Fibroblast of peridontal ligament (primary cell): ENCODE measurements at regions not wholly inside any gene's neighbourhood (a gene's known extent, or its start where the extent isn't known, plus 50 kb on each side); places are given as distances from the start of the nearest gene placed in this dataset.
"Not testable (repeated sequence)": the region's sequence is repeated elsewhere in the genome, so short reads cannot be mapped to it uniquely, and the experiment has no call there.

Experiments used
- DNase-seq: peaks from one replicate; pipeline ENCODE4 v3.0.0-alpha.2; 2010; ENCODE audit errors: extremely low read depth

DNA sequence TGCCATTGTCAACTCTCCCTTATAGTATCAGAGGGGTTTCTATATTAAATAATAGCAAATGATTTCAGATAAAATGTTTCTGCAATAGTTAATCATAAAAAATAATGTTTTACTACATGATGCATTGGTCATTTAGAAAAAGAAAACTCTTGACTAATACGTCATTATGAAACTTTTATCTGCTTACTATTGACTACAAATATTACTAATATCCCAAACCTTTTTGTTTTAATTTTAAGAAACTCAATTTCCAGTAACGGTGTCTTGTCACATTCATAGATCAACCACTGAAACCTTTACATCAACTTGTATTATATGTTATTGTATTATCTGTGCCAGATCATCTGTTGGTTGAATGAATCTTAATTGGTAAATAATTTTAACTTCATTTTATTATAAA is 482.9 kb upstream of the SLC35B3 start:
- DNase-seq: no peak

DNA sequence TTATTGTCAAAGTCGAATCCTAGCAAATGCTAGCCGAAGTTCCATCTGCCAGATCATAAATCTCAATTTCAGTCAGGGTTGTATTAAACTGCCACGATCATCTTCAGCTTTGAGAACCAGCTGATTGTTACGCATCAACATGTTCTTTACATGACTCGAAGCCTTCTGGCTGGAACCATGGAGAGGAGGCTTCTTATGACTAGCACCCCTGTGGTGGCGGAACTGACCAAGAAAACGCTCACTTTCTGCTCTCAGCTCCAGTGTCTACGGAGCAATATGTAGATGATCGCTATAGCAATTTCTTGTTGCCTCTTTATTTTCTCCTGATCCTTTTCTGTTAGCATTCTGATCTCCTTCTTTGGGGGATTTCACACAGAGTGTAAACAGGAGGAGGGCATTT is 479.4 kb upstream of the SLC35B3 start:
- no peak for DNase-seq

DNA sequence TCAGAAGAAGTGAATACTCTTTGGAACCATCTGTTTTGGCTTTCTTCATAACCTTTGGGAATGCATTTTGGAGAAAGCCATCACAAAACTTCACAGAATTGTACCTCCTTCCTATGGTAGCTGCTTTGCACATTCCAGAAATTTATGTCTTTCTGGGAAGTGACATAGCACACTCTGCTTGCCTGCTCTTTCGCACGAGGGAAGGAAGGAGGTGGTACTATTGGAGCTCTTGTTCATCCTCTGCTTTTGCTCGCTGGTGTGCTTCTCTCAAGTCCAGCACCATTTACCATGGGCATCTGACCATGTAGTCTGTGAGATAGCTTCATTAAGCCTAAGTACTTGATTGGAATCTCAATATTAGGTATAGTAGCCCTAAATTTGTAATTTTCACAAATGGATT is 473.3 kb upstream of the SLC35B3 start:
- no peak for DNase-seq

DNA sequence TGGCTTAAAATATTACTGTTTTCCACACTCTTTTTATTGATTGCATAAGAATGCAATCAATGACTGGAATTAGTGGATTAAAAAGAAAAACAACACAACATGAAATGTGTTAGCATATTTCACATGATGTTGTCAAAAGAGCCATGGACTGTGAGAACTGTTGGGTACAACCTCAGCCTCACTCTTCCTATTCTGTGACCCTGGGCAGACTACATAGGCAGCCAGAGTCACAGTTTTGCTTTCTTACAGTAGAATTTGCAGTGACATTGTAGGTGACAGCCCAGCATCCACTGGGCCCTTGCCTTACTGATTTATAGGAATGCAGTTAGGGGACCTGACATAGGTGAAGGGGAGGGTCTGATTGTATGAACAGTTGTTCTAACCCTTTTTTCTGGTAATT is 471.4 kb upstream of the SLC35B3 start:
- DNase-seq: no peak

DNA sequence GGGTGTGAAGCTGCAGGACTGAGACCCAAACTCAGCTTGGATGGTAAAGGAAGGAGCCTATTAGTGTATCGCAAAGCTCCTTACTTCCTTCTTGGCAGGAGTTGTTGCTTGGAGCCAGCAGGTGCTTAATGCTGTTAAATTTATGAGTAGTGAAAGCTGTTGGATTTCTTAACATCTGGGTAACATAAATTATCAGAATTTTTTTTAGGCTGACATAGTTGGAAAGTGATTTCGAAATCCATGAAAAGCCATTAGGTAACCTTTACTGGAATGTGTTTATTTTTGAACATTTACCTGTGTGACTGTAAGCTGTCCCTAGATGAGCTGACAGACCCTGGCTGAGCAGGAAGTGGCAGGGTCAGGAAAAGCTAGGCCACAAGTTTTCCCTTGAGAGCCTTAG is 470.4 kb upstream of the SLC35B3 start:
- DNase-seq: no peak

DNA sequence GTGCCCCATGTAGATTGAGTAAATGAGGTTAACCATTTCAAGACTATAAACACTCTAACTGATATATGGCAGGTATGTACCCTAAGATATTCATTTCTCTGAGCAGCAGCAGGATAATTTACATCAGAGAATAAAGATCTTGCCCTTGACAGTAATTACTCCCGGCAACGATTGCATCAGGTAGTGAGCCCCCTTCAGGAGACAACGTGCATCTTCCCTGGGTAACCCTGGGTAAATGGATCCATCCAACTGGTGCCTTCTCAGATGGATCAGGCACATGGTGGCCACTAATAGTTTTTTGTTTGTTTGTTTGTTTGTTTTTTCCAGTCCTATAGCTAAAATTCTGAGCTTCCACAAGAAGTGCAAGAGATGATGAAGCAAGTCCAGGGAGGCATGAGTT is 469.4 kb upstream of the SLC35B3 start:
- no peak for DNase-seq

DNA sequence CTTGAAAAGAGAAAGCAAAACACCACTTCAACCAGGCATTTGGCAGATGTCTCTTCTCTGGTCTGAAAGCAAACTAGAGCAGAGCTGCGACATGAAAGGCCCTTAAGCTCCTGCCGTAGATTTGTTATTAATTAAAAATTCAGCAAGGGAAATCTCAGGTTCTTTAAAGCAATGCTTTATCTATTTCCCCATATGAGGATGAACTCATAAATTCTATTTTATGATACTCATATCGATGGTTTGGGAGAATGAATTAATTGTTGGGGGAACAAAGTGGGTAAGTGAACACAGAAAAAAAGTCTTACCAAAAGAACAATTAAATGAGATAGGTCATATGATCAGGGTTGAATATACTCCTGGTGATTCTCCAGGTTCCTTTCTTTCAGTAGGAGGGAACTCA is 464.7 kb upstream of the SLC35B3 start:
- no peak for DNase-seq

DNA sequence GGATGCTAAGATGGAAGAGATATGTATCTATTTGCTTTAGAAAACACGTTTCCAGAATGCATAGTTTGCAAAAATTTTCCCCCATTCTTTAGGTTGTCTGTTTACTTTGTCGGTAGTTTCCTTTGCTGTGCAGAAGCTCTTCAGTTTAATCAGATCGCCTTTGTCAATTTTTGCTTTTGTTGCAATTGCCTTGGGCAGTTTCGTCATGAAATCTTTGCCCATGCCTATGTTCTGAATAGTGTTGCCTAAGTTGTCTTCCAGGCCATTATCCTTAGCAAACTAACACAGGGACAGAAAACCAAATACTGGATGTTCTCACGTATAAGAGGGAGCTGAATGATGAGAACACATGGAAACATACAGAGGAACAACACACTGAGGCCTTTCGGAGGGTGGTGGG is 454.2 kb upstream of the SLC35B3 start:
- DNase-seq: no peak

DNA sequence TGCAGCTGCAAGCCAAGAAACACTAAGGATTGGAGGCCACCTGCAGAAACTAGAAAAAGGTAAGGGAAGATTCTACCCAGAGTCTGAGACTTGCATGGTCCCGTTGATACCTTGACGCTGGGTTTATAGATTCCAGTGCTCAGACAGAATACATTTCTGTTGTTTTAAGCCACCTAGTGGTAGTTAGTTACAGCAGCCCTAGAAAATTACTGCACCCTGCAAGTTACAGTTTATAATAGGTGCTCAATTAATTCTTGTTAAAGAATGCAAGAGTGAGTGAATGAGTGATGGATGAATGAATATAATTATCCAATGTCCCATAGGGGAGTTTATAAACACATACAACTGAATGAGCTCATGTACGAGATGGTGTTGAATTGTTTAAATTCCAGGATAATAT is 453.1 kb upstream of the SLC35B3 start:
- DNase-seq: no peak

DNA sequence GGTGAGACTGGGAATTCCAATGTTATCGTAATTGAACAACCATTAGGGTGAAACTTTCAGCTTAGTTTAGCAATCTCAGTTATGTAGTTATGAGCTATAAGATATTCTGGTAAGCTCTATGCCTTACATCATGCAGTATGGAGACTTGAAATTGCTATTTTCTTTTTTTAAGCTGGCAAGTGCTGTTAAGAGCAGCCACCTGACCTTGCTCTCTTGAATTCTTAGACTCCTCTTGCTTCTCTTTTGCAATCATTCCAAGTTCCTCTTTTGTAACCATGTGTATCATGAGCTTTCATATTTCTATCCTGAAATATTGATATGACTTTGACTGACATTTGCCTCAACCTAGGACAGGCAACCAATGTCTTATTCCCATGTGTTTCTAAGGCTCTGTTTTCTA is 446.3 kb upstream of the SLC35B3 start:
- DNase-seq: no peak

DNA sequence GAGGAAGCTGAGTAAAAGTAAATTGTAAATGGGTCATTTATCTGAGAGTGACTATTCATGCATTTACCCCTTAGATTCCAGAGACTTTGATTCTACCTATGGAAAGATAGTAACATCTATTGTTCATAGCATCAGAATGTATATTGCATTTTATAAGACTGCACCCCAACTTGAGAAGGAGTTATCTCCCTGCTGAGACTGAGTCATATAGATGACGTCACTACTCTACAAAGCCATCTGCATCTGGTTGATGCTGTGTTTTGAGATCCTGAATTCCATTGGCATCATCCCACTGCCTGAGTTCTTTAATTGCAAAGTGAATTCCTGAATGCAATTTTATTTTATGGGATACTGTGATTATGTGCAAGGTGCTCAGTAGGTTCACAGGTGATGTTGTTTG is 444.0 kb upstream of the SLC35B3 start:
- DNase-seq: no peak

DNA sequence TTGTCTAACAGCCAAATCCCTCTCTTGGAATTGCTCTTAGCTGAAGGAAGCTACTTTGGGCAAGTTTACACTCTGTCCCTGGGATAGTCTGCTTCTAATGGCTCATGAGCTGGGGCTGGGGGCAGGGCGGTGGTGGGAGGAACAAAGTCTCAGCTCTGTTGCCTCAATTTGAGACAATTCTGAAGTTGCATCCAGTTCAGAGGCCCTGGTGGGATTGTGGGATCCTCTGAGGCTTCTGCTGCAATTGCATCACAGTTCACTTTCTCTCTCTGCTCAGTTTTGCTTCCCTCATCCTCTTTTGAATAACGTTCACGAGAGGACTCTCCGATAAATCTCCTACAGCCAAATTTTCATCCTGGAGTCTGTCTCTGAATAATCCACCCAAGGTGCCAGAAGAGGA is 440.6 kb upstream of the SLC35B3 start:
- DNase-seq: no peak

DNA sequence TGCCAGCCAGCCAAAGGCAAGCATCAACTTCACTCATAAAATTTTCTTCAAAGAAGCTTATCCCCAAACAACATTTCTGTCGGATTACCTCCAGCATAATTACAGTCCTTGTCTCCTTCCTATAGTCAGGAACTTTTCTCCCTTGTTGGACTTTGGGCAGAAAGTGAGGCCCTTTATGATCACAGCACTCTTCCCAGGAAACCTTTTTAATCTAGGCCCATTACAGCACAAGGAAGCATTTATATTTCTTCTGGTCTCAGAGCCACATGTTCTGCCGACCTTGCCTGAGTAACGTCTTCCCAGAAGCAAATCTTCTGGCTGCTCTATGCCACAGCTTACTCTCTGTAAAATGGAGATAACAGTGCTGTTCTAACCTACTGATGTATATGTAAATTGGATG is 437.2 kb upstream of the SLC35B3 start:
- DNase-seq: no peak

DNA sequence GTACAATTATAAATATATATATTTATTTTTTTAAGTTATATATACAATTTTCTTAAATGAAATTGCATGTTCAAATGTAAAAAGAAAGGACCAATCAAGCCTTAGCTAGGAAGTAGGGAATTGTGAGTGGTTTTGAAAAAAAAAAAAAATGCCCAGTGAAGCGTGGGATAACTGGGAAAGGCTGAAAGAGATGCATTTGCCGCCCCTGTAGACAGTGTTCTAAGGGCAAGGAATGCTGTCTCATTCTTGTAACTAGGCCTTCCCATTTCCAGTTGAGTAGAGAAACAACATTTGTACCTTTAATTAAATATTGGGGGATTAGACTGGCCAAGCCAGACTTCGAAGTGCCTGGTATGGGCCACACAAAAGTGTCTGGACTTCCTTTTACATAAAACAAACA is 430.1 kb upstream of the SLC35B3 start:
- DNase-seq: no peak

DNA sequence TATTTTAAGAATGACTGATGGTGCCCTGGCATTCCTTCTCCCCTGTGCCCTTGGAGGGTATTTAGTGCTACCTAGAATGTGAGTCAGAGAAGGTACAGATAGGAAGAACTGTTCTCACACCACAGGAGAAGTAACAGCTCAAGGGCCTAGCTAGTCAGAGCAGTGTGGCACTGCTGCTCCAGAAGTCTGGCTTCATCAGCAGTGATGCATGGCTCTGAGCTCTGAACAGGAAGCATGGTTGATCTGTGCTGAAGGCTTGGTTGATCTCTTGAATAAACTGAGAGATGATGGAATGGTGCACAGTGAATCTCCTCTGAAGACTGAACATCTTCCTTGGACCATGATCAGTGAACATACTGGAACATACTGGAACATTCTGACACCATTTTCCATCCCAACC is 425.3 kb upstream of the SLC35B3 start:
- no peak for DNase-seq

DNA sequence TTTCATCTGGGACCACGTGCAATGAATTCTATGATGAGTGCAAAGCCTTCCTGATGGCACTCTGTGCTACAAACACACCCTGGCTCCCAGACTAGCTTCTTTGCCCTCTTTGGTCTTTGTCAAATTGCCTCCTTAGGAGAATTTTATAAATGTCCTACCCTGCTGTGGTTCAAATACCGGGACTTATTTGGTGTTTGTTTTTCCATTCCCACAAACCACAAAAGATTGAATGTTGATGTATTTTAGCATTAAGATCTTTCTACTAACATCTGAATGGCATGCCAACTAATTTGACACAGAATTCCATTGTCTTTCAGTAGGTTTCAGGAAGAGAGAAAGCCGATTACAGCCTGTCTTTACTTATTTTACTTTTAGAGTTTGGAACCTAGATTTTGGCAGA is 424.2 kb upstream of the SLC35B3 start:
- no peak for DNase-seq

DNA sequence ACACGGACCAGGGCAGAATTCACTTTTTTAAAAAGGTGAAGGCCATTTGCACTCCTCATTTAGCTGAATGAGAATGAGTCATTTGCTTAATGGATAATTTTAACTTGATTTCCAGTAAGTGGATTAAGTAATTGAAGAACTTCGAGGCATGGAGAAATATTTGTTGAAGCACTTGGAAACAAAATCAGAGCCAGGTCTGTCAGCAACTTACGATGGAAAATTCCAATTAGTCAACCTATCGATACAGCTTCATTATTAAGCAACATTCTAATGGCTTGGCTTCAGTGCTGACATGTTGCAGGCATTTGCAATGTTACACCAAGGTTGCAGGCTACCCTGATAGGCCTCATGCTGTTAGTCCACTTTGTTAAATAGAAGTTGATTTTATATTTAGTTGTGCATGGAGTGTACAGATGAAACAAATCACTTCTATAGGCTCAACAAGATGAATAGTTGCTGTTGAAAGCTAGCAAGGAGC is 423.5 kb upstream of the SLC35B3 start:
- DNase-seq: no peak

DNA sequence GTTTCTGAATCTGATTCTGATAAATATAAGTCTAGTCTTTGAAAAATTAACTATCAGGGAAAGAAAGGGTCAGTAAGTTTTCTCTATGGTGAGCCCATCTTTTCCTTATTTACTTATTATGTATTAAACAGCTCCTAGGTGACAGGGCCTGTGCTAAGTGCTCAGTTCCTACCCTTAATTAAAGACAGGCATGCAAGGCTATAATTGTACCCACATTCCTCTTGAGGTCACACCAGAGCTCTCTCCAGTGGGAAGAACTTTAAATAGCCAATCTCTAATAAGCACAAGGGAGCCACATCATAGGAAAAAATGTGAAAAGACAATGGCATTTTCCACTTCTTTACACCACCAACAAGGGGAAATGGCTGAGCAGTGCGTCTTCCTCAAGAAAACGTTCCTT is 421.8 kb upstream of the SLC35B3 start:
- DNase-seq: no peak

DNA sequence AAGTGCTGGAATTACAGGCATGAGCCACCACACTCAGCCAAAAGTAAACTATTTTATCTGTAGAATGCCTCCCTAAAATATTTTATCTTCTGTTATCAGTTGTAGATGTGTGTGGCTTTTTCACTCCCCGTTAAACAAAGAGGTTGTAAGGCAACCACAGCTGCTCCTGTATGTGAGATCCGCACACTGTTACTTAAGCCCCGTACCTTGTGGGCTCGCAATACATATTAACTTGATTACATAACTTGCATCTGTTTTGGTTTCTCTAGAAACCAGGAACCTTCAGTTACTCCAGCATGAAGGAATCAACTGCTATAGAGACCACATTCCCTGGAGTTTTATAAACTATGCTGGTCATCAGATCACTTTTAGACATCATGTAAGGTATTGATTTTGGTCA is 420.1 kb upstream of the SLC35B3 start:
- no peak for DNase-seq

DNA sequence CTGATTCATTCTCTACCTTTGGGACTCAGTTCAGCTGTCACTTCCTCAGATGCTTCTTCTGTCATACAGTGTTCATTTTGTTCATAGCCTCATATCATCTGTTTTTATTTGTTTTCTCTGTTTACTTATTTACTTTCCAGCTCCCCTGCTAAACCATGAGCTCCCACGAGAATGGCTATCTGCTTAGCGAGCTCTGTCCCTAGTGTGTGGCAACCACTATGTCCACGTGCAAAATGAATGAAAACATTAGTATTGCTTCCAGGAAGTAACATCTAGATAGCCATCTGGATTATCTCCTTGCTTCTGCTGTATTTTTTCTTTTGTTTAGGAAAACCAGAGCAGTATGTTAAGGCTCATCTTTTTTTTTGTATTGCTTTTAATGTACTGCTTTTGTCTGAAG is 417.0 kb upstream of the SLC35B3 start:
- no peak for DNase-seq

DNA sequence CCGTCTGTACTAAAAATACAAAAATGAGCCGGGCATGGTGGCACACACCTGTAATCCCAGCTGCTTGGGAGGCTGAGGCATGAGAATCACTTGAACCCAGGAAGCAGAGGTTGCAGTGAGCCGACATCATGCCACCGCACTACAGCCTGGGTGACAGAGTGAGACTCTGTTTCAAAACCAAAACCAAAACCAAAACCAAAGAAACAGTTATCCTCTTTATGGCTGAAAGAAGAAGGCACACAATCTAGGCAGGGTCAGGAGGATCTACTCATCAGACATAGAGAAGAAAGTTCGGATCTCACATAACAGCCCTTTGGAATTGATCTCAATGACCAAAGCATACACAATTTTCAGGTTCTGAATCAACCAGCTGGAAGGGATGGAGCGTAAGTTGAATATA is 411.3 kb upstream of the SLC35B3 start:
- not testable (repeated sequence) for DNase-seq

DNA sequence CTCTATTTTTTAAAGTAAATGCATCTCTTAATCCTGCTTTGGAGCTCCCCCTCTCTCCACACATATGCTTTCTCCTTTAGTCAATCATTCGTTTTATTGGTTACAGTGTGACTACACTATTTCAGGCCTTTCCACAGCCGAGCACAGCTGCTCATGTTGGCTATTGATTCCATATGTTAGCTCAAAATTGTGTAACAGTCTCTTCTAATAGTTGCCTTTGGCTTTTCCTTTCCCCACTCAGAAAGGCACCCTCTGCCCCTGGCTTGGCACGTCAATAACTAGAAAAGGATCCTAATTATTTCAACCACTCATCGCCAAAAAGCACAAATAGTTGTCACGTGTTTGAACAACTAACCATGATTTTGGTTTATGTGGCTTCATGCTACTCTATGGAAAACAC is 410.3 kb upstream of the SLC35B3 start:
- no peak for DNase-seq

DNA sequence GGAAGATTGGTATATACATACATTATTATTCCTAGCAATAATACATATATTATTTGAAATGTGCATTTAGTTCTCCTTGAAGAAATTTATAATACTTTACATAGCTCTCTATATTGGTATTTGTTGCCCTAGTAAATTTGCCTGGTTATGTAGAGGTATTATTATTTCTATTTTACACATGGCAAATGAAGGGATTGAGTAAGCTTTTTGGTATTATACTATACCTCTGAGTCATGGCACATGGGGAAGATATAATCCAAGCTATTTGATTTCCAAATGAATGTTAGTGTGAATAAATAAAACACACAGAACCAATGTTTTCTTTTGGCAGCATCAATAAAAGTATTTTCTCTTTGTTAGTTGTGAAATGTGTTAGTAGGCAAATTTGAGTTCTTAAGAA is 409.6 kb upstream of the SLC35B3 start:
- no peak for DNase-seq

DNA sequence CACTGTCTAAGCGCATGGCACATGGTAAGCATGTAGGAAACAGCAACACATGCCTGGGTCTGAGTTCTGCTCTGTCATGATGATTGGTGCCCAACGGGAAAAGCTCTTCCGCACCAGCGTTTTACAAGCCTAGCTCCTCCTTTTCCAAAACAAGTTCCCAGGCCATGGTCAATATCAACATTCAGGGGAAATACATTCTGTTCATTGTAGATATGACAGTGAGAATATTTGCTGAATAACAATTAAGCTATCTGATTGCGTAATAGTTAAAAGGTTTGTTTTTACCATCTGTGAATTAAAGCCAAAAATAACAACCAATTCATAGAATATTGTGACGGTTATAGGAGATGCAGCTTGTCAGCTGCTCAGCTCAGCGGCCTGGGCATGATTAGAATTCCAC is 404.3 kb upstream of the SLC35B3 start:
- DNase-seq: no peak

DNA sequence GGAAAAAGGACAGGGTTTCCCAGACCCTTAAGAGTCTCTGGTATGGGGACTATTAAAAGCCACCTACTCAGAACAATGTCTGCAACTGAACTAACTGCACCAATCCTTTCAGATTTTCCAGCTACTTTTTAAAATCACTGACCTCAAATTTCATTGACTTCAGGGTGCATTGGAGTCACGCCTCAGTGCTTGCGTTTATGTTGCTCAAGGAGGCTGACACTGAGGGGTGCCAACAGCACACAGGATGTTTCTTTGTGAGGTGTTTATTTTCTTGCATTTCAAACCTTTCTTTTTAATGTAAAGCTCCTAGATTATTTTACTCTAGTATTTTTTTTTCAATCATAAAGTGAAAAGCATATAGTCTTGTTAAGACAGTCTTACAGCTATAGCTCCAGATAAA is 402.0 kb upstream of the SLC35B3 start:
- DNase-seq: no peak
